Stimulated activated CD4-positive, alpha-beta T cell treated with anti-CD3 and anti-CD28 coated beads, Interleukin-12 subunit alpha, Interleukin-12 subunit beta, amount 100 ng/mL, for 4 hours (primary cell): ENCODE measurements at regions not wholly inside any gene's neighbourhood (a gene's known extent, or its start where the extent isn't known, plus 50 kb on each side); places are given as distances from the start of the nearest gene placed in this dataset.

Experiments
- DNase-seq: peaks from one replicate; pipeline ENCODE4 v3.0.0-alpha.2; 2020

- no peak for DNase-seq
These were observed 410.7 kb downstream of the MZT1 start for GRCh38 chr13:72316716-72317115.

DNA sequence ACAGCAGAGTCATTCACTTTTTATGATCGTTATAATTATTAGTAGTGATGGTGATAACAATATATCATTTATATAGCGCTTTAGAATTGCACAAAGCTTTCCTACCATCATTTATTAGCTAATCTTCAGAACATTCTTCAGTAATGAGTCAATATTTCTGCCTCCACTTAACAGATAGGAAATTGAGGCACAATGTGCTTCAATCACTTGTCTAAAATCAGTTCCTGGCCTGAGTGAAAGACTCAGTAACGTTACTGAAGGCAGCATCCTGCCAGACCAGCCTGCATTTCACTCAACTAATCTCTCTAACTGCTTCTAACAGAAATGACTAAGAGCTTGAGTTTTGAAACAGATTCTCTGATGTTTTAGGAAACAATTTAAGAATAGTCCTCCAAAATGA lies 412.1 kb downstream of the MZT1 start:
- DNase-seq: no peak

GRCh38 chr13:72314210-72314609 lies 413.2 kb downstream of the MZT1 start:
- no peak for DNase-seq

DNA sequence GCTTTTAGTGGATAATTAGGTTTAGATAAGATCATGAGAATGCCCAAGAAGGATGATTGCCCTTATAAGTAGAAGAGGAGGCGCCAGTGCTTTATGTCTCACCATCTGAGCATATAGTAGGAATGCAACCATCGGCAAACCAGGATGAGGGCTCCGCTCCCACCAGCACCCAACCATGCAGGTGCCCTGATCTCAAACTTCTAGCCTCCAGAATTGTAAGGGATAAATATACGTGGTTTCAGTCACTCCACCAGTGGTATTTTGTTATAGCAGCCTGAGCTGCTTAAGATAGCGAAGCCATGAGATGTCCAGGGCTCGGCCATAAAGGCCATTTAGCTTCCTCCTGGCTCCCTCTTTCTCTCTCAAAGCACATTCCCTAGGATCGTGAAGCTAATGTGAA lies 413.9 kb downstream of the MZT1 start:
- DNase-seq: no peak

DNA sequence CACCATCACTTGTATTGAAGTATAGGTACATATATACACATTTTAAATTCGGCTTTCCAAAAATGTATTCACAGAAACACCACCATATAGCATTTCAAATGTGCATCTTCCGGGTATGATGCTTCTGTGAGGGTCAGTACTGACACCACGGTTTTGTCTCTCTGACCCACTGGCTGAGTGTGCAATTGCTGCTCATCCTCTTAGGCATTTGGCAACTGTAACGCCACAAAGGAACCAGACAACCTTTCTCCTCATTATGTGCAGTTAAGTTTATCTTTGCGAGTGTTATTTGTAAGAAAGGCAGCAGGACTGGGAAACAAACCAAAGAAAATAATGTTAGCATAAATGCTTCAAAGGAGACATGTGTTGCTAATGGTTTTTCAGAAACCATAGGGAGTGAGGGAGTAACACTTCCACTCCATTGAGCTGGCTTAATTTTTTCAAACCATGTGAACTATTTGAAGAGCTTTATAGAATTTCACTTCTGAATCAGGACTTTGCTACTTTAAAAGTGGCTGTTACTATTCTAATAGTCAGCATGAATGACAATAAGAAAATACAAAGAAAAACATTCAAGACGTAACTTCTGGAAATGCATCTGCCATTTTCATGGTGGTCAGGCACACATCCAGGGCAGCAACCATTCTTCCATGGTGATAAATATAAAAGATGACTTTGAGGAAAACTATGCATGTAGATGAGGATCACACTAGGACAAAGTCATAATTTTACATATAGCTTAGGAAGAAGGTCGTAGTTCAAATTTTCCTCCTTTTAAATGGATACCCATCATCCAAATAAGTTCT lies 423.3 kb downstream of the MZT1 start:
- no peak for DNase-seq

DNA sequence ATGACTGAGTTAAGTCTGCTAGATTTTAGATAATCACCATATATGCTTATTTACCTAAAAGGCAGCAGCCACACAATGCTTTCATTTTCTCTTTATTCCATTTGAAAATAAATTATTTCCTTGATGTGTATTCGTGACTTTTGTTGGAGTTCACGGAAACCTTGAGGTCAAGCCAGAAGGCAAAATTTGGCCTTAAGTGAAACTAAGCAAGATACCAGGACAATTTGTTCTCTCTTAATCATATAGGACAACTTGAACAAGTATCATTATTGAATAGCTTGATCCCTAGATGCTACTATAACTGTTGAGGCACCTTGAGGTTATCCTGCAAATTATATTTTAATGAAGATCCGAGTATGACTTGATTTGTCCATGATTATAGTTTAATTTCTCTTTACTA lies 429.2 kb upstream of the DACH1 start:
- DNase-seq: no peak

- no peak for DNase-seq
These were observed 428.1 kb upstream of the DACH1 start for GRCh38 chr13:72295153-72295552.

- no peak for DNase-seq
These were observed 426.2 kb upstream of the DACH1 start for GRCh38 chr13:72293206-72293605.

DNA sequence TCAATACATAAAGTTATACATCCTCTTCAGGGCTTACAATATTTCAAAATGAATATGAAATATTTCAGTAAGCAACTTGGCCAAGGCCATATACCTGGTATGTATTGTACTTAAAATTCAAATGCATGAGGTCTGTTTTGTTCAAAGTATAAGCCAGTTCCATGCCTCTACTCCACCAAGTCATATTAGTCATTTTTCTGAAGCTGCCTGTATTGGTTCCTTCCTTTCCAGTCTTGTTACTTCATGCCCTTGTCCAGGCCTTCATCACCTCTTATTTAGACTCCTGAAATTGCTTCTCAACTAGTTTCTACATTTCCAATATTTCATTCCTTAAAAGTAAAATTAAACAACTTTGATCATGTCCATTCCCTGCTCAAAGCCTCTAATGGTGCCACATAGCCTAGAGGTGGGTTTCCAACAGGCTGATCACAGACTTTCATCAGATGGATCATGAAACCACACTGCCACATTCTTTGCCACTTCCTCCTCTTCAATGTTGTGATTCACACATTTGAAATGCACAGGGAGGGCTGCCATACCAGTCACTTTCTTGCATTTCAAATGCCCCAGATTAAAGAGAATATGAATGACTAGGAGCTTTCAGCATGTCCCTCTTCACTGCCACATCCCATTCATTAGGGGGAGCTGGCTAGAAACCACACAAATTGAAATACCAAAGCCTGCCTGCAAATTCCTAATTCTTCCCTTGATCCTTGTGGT lies 424.1 kb upstream of the DACH1 start:
- no peak for DNase-seq

DNA sequence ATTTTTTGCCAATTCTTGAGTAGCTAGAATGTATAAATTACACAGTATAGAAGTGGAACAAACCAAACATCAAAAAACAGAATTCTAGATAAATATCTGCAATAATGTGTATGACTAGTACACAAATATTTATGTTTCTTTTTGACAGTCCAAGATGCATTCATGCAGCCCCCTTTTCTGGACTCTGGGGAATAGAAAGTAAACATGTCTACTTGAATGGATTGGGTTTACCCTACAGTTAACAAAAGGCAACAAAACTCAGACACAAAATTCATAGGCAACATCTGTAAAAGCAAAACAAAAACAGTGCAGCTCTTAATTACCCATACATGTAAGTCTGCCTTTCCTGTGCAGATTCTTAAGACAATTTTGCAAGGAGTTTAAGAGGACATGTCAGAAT lies 419.4 kb upstream of the DACH1 start:
- no peak for DNase-seq

DNA sequence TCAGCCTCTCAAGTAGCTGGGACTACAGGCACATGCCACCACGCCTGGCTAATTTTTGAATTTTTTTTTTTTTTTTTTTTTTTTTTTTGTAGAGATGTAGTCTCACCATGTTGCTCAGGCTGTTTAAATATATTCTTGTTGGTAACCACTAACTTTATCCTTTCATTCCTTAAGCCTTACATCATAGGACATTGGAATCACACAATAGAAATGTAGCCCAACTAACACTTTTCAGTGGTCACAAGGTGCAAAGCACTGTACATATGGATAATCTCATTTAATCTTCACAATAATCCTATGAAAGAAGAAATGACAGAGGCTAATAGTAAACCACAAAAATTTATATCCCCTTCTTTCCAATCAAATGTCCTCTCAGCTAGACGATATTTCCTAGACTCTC lies 417.8 kb upstream of the DACH1 start:
- DNase-seq: no peak

- no peak for DNase-seq
These were observed 394.7 kb upstream of the DACH1 start for GRCh38 chr13:72261732-72262131.

DNA sequence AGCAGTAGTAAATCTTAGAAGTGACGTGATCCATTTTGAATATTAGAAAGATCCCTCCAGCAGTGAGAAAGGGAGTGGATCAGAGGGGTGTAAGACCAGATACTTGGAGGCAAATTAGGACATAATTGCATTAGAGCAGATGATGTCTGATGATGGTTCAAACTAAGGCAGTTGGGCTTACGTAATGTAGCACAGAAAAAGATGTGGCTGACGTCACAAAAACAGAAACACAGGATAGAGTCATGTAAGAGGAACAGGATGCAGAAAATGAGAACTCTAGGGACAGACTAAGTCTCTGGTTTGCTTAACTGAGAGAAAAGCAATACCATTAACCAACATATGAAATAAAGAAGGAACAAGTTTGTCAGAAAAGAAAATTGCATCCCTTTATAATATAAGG lies 392.5 kb upstream of the DACH1 start:
- no peak for DNase-seq

DNA sequence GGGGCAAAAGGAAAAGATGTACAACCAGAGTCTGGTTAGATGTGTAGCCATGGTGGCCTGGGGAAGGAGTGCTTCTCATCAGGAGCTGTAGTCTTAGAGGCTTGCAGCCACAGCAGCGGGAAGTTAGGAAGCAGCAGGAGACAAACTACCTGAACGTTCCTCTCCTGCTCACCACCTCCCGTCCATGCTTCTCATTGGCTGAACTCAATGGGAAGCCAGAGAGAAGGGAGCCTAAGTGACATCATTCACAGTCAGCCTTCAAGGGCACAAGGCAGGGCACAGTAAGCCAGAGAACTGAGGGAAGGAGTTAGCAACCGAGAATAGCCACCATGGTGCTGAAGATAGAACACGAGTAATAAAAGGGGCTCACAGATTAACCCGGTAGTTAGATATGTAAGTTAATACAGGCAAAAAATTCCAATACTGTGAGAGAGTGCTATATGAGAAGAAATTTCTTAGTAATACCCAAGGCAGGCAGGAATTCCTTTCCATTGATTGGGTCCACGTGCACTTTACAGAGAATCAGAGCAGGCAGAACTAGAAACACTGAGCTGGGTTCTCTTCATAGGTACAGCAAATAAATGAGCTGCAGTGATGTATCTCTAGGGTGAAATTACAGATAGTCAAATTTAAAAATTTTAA lies 391.5 kb upstream of the DACH1 start:
- DNase-seq: no peak

- DNase-seq: no peak
These were observed 388.9 kb upstream of the DACH1 start for GRCh38 chr13:72255908-72256307.

GRCh38 chr13:72253754-72254153 lies 386.8 kb upstream of the DACH1 start:
- DNase-seq: no peak

DNA sequence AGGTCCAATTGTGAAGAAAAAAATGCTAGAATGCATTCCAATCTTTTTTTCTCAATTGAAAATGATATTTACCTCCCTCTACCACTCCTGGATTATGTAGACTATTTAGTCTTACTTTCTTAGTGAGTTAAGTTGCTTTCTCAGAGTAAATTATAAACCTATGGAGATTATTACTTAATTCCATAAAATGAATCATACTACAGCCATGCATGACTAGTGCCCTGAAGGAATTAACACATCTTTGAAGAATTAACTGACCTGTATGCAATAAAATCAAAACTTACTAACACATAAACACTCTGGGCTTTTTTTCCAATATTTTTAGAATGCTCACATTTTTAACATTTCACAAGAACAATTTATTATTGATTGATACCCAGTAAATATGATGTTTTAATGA lies 379.4 kb upstream of the DACH1 start:
- DNase-seq: no peak

DNA sequence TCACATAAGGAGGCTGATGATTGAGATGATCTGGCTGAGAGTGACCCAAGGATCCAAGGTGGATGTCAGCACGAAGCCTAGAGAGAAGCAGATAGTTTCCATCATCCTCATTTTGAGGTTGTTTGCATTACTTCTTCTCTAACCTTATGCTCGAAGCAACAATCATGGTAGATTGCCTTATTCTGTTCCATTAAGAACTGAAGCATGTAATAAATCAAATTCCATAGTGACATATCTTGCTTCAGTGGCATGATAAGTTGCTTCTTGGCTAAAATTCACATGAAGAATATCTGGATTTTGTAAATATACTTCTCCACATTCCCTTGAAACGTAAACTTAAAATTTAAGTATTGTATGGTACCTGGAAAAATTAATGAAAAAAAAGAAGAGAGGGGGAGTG lies 377.8 kb upstream of the DACH1 start:
- no peak for DNase-seq

DNA sequence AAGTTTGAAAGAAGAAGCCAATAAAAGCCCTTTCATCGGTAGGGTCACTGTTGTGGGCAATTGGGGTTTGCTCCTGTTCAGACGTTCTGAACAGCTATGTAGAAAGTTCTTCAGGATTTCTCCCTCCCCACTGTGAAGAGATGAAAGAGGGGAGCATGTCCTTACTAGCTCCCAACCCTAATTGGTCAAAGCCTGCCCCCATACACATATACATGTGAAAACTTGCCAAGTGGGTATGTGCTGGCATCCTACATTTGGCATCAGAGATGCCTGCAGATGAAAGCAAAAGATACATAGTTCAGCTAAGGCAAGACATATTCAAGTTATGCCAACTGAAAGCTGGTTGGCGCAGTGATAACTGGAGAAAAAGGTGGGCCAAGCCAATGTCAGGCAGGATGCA lies 363.1 kb upstream of the DACH1 start:
- no peak for DNase-seq

DNA sequence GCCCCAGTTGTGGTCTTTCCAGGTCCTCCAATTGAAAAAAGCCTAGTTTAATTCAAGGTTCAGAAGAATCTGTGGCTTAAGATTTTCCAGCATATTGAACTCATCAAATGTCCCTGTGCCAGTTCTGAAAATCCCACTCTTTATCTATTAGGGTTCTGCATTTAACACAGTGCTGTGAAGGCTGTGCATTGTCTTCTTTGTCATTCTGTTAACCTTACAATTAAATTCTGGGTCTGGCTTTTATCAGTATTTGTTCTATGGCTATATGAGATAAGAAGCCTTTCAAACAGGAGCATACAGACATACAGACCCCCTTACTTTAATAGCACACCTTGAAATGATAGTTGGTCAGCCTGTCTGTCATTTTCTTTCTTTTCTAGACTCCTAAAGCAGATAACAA lies 362.1 kb upstream of the DACH1 start:
- no peak for DNase-seq

DNA sequence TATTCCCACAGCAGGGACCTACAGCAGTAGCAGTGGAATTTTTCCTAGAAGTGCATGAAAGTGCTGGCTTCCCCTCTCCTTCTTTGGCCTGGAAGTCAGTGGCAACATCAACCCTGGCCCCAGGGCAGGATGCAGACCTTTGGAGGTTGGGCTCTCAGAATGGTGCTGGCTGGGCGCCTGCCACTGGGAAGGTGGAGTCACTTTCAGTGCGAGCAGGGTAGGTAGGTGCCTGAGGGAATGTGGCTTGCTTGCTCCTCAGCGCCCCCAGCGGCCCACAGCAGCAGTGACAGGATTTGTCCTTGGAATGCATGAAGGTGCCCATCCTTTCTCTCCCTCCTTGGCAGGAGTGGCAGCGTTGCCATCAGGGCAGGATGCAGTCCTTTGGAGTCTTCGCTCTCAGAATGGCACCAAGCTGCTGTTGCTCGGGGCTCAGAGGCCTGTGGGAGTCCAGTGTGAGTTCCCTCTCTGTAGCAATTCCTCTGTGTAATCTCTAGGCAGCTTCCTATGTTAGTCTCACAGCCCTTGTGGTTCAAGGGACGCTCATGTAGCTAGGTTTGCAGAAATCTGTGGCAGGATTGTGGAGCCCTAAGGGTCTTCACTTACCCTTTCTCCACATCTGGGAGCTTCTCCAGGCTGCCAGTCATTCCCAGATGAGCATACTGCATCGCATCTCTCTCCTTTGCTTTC lies 354.4 kb upstream of the DACH1 start:
- no peak for DNase-seq

- DNase-seq: no peak
These were observed 352.0 kb upstream of the DACH1 start for GRCh38 chr13:72218966-72219365.

- DNase-seq: no peak
These were observed 350.1 kb upstream of the DACH1 start for GRCh38 chr13:72217142-72217541.
